ENCODE measurements at regions not wholly inside any gene's neighbourhood (a gene's known extent, or its start where the extent isn't known, plus 50 kb on each side); places are given as distances from the start of the nearest gene placed in this dataset.
"Not testable (repeated sequence)": the region's sequence is repeated elsewhere in the genome, so short reads cannot be mapped to it uniquely, and the experiment has no call there.

- DNase-seq, result peak in 1 of 2 experiments; percentile 7
Observed at GRCh38 chr12:5096241-5096924, 52.7 kb downstream of the KCNA5 start.

- no peak for DNase-seq
Observed at GRCh38 chr12:5097786-5098185, 54.1 kb downstream of the KCNA5 start.

GRCh38 chr12:5099136-5099535 lies 55.5 kb downstream of the KCNA5 start:
- DNase-seq, result no peak

- DNase-seq, result no peak
Observed at GRCh38 chr12:5099591-5099990, 55.9 kb downstream of the KCNA5 start.

GRCh38 chr12:5101686-5102085 lies 58.0 kb downstream of the KCNA5 start:
- no peak for DNase-seq

GRCh38 chr12:5102261-5102789 lies 58.6 kb downstream of the KCNA5 start:
- DNase-seq, result no peak

- no peak for DNase-seq
Observed at GRCh38 chr12:5102806-5103205, 59.1 kb downstream of the KCNA5 start.

GRCh38 chr12:5110345-5110744 lies 66.7 kb downstream of the KCNA5 start:
- DNase-seq, result no peak

- DNase-seq, result no peak
Observed at GRCh38 chr12:5114436-5114835, 70.8 kb downstream of the KCNA5 start.

GRCh38 chr12:5121784-5122183 lies 78.1 kb downstream of the KCNA5 start:
- DNase-seq, result not testable (repeated sequence)

GRCh38 chr12:5122256-5122831 lies 78.7 kb downstream of the KCNA5 start:
- DNase-seq, result peak in 1 of 2 experiments; percentile 27

GRCh38 chr12:5123921-5124320 lies 80.2 kb downstream of the KCNA5 start:
- DNase-seq, result no peak

GRCh38 chr12:5124401-5124800 lies 80.7 kb downstream of the KCNA5 start:
- no peak for DNase-seq

- DNase-seq, result no peak
Observed at GRCh38 chr12:5134861-5135525, 91.3 kb downstream of the KCNA5 start.

GRCh38 chr12:5138256-5138655 lies 94.6 kb downstream of the KCNA5 start:
- DNase-seq, result no peak

GRCh38 chr12:5138845-5139244 lies 95.2 kb downstream of the KCNA5 start:
- DNase-seq, result no peak

GRCh38 chr12:5139751-5140150 lies 96.1 kb downstream of the KCNA5 start:
- no peak for DNase-seq

GRCh38 chr12:5140190-5140589 lies 96.5 kb downstream of the KCNA5 start:
- no peak for DNase-seq

GRCh38 chr12:5148880-5149279 lies 105.2 kb downstream of the KCNA5 start:
- DNase-seq, result no peak

GRCh38 chr12:5154091-5154490 lies 110.4 kb downstream of the KCNA5 start:
- no peak for DNase-seq

GRCh38 chr12:5155866-5156265 lies 112.2 kb downstream of the KCNA5 start:
- DNase-seq, result no peak

- no peak for DNase-seq
Observed at GRCh38 chr12:5160827-5161226, 117.1 kb downstream of the KCNA5 start.

GRCh38 chr12:5163661-5164060 lies 120.0 kb downstream of the KCNA5 start:
- DNase-seq, result no peak

Measured in NCI-H1930 (cell line).